ENCODE measurements at regions not wholly inside any gene's neighbourhood (a gene's known extent, or its start where the extent isn't known, plus 50 kb on each side); places are given as distances from the start of the nearest gene placed in this dataset.

- TF ChIP-seq CTCF (IDR thresholded peaks at IDR 0.05; ENCODE audit: extremely low read depth in 1 of 2, insufficient read depth in 1 of 2, low read depth in 1 of 2, low read length in 2 of 2) (no peak), EZH2 (IDR thresholded peaks at IDR 0.05; ENCODE audit: borderline replicate concordance, low read depth, low read length, severe bottlenecking) (no peak)
Measured at GRCh38 chr4:110754716-110755115, 131.8 kb upstream of the PITX2 start.

Measured in endothelial cell of umbilical vein (primary cell).